IPS DF 4.7 (cell line): ENCODE measurements at regions not wholly inside any gene's neighbourhood (a gene's known extent, or its start where the extent isn't known, plus 50 kb on each side); places are given as distances from the start of the nearest gene placed in this dataset.

Source experiments
- DNase-seq: peaks from one replicate; pipeline ENCODE4 v3.0.0-alpha.2; 2013; ENCODE audit warnings: low spot score; ENCODE audit errors: extremely low read depth

- no peak for DNase-seq
Measured at GRCh38 chr4:110955748-110956147, 332.9 kb upstream of the PITX2 start.

DNA sequence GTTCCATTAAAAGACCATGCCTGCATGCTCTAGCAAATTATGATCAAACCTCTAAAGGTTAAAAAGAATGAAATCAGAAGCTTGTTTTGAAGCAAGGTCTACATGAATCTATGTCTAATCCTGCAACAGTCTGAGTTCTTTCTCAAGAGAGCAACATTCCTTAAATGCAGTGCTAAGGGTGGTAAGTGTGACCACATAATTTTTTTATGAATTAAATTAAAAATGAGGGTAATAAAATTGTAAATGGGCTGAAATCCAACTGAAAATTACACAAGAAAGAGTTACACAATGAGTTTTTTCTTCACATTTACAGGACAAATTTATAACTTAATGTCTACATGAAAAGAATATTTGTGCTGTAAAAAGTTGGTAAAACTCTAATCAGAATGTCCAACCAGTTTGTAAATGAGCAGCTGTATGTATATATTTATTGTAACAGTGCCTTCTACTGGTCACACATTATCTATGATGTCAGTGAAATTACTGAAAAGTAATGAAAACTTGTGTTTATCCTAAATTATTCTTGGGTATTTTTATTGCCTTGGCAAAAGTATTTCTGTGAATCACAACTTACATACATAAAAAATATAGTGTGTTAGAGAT is 336.3 kb upstream of the PITX2 start:
- DNase-seq, result no peak

DNA sequence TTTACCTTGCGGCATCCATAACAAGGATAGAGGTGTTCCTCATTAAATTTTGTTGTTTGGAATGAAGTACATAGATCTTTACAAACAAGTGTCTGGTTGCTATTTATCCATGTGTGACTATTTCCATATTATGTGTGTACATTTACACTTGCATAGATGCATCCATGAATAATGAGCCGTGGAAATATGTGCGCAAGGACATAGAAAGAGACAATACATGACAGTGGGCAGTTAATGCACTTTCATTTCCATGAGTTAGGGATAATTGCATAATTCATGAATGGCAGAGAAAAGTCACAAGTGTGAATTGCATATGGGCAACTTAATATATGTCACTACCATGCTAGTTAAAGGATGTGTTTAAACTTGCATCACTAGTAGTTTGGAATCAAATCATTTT is 338.2 kb upstream of the PITX2 start:
- no peak for DNase-seq

DNA sequence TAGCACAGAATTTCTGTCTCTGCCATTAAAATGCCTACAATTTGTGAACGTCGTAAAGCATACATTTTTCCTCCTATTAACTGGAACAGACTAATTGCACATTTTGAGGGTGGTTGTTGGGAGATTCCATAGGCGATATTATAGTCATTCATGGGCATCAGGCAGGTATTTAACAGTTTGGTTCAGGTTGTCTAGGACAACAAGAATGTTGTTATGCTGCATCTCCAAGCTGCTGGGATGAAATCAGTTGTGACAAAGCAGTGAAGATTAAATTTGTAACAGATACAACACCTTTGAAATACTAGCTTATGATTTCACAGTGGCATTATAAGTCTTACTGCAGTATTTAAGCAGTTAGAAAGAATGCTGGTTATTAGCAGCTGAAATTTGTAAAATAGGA is 339.7 kb upstream of the PITX2 start:
- DNase-seq, result no peak

DNA sequence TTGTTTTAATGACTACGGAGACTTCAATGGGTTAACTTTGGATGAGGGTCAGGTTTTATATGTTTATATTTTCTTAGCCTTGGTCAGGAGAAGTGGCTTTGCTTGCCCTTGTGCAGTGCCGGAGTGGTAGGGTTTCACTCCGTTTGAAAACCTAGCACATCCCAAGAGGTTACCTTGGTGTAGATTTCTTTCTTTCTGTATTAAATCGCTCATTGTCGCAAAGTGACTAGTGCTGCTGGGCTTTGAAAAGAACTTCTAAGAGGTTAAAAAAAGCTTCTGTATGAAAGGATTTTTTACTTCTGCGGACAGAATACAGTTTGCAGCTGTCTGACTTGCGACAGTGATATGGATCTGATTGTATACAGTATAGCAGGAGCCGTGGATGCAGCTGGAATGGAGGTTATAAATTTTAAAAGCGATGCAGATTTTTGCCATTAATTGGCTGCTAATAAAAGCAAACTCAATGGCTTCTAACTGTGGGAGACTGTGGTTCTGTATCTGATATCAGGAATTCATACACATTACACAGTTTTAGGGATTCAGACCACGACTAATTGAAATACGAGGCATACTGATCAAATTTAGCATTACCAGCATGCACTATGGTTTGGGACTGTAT is 340.9 kb upstream of the PITX2 start:
- no peak for DNase-seq

DNA sequence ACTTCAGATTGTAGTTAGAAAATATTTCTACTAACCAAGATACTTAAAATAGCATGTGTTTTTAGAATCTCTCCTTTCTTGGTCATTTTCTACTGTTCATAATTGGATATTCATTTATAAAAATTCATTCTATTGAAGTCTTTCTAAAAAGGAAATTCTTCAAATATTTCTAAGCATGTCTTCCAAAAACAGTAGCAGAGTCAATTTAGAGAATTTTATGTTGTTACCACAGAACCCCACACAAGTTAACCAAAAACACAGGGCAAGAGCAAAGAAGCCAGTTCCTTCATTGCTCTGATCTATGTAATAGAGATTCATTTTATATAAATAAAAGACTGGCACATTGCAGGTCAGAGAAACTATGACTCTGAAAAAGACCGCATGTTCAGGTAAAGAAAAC is 345.1 kb upstream of the PITX2 start:
- DNase-seq, result no peak

DNA sequence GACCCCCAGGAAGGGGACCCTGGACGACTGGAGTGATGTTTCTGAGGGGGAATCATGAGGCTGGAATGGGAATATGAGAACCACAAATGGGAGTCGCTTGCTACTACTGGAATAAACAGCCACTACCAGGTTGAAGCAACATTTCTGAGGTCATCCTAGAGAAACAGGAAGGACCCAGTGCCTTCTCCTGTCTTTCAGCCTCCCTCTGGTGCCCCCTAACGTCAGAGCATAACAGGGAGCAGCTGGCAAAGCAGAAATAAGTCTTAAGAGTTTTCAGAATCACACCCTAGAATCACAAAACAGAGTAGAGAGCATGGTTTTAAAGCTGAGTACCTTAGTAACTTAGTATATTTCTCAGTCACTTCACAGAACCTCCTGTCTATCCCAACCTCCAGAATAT is 347.8 kb upstream of the PITX2 start:
- peak; percentile 33 for DNase-seq

DNA sequence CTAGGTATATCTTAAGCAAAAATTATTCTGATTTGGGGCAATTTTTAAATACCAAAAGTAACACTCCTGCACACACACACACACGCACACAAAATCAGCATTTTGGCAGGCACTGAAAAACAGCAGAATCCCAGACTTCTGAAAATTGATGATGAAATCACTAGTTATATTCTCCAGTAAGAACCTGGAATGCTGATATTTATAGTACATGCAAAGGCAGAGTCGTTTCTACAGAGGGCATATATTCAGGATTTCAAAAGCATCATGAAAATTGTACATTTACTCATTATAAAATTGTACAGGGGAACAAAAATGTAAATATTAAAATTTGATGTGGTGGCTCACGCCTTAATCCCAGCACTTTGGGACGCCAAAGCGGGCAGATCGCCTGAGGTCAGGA is 352.5 kb upstream of the PITX2 start:
- DNase-seq, result no peak

DNA sequence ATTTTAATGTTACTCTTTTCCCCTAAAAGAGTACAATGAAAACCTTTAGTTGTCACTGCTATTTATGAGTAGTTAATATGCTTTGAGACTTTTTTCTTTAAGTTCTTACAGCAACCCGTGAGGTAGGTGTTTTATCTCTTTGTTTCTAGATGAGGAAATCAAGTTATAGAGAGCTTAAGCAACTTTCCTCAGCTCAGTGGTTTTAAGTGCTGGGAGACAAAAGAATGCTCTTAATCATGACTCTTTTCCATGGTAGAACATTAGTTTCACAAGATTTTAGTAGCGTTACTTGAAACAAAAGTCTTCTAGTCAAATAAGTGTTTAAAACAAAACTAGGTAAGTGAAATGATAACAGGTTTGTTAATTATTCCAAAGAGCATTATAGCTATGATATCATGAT is 354.7 kb upstream of the PITX2 start:
- DNase-seq, result no peak

- no peak for DNase-seq
Measured at GRCh38 chr4:110978761-110979160, 355.9 kb upstream of the PITX2 start.

DNA sequence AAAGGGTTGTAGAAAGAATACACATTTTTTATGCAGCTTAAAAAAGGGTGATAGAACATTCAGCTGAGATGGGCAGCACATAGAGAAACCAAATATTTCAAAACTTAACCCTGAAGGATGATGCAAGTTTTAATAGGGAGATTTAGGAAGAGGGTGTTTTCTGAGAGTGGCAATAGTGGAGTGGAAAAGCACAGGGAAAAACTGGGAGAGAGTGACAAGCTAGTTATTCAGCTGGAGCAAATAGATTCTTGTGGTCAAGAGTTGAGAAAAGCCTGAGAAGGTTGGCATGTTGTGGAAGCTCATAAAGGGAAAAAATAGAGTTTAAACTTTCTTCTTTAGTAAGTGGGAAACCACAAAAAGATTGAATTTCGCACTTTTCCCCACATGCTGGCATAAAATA is 359.6 kb upstream of the PITX2 start:
- DNase-seq, result no peak

DNA sequence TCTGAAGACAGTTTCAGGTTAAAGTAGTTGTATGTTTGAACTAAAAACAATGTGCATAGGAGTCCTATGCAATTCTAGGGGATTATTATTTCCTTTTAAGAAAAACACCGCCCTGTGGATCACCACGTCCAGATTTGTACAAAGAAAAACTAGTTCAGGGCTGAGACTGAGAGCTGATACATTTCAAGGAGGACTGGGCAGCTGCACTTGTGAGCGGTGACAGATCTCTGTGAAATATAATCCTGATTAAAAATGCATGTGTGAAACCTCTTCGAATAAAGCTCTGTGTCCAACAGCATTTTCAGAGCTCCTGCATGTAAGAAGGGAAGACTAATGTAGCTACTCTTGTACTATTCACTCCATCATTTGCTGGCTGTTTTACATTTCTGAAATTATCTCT is 365.8 kb upstream of the PITX2 start:
- no peak for DNase-seq

GRCh38 chr4:110989125-110989524 is 366.2 kb upstream of the PITX2 start:
- DNase-seq, result no peak

DNA sequence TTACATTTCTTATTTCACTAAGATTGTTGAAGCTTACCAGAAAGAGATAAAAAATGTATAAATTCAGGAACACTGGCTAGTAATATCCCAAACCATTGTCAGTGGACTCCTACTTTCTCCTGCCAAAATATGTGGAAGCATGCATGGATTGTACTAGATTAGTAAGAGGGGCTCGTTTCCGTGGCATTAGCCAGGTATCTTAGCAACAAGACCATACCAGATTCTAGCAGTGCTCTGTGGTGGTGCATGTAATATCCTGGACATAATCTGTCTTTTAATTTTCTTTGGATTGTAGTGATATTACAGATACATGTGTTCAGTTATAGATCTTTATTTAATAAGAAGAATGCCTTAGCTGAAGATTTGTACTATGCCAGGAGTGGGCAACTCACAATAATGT is 371.9 kb upstream of the PITX2 start:
- no peak for DNase-seq

GRCh38 chr4:110998320-110998719 is 375.4 kb upstream of the PITX2 start:
- no peak for DNase-seq

DNA sequence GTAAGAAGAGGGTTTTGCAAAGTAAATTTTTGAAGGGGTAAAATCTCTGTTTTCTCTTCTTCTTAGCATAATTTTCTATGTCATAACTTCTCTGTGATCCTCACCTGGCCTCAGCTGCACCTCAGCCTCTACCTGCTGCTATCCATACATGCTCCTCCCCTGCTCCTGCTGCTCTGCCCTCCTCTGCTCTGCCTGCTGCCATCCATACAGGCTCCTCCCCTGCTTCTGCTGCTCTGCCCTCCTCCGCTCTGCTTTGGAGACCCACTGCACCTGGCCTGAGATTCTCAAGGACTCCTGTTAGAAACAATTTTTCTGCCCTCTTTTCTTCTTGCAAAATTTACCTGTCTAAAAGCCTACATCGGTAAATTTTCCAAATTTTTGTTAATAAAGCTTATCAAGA is 388.6 kb upstream of the PITX2 start:
- DNase-seq, result no peak

GRCh38 chr4:111013846-111014245 is 391.0 kb upstream of the PITX2 start:
- DNase-seq, result no peak

- DNase-seq, result no peak
Measured at GRCh38 chr4:111014537-111014936, 391.7 kb upstream of the PITX2 start.

DNA sequence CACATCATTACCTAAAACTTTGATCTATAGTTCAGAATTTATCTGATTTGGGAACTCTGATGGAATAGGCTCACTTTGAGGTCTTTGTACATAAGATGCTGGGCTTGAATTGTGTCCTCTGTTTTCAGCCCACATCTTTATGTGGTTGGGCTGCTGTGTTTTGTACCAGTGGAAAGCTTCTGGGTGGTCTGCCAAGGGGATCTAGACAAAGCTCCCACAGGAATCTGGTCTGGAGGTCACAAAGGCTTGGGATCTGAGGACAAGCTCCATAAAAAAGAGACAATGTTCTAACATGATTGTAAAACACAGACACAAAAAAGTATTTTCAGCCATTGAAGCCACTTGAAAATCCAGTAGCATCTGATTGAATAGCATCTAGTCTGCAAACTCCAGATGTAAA is 393.5 kb upstream of the PITX2 start:
- DNase-seq, result no peak

- DNase-seq, result no peak
Measured at GRCh38 chr4:111018216-111018615, 395.3 kb upstream of the PITX2 start.

DNA sequence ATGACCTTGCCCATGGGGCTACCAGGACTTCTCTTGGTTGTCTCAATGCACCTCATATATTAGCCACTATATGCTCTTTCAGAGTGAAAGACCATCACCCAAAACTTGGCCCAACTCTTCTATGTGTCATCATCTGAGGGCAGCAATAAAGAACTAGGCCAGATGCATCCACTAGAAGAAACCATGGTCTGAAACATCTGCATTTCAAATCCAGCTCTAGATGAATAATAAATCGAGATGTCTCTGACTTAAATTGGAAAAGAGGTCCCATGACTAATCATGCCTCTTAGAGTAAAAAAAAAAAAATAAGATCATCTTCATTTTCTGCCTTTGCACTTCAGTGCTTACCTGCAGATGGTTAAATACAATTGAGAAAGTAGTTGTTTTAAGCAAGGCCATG is 397.6 kb upstream of the PITX2 start:
- DNase-seq, result no peak

DNA sequence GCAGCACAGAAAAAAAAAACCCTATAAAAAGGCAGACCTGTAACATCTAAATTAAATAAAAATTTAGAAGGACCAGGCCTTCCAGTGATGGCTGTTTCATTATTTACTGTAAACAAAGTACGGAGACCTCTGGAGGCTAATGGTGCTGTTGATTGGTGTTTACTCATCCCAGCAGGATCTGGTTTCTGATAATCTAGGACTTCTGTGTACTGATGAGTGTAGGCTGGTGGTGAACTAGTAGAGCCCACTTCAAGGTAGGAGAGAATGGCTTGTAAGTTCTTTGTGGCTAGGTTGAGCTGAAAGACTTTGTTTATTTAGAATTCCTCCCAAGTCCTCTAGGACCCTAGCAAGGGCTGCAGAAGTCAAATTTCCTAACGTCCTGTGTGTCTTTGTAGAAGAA is 398.1 kb upstream of the PITX2 start:
- no peak for DNase-seq

DNA sequence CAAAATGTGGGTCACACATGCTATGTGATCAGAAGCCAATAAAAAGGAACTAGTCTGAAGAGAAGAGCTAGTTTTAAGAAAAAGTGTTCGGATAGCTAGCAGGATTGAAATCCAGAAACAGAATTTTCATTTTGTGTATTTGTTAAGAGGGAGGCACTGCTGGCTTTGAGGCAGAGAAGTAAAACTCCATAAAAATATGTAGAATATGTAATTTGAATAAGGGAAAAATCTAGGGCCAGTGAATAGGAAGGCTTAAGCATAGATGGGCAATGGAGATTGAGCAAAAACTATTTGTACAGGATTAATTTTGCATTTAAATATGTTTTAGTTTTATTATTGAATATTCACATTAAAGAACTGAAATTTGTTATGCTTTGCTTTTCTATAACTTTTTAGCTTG is 399.9 kb upstream of the PITX2 start:
- no peak for DNase-seq

DNA sequence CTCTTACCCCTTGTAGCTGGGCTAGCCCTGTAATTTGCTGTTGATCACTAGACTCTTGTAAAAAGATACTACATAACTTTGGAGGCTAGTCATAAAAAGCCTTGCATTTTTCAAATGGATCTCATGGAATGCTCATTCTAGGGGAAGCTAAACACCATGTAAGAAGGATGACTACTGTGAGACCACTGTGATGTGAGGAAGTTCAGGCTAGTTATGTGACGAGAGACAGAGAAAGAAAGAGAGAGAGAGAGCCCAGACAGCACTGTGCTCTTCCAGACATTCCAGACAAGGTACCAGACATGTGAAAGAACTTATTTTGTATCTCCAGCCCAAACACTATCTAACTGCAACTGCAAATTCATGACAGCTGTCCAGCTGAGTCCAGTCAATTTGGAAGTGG is 404.6 kb upstream of the PITX2 start:
- no peak for DNase-seq
